ENCODE measurements at regions not wholly inside any gene's neighbourhood (a gene's known extent, or its start where the extent isn't known, plus 50 kb on each side); places are given as distances from the start of the nearest gene placed in this dataset.
"Not testable (repeated sequence)": the region's sequence is repeated elsewhere in the genome, so short reads cannot be mapped to it uniquely, and the experiment has no call there.

GRCh38 chr4:189848672-189849071, 92.0 kb upstream of the FRG1 start:
- DNase-seq: not testable (repeated sequence)

- no peak for DNase-seq
Observed at GRCh38 chr4:189850239-189850856, 90.3 kb upstream of the FRG1 start.

- no peak for DNase-seq
Observed at GRCh38 chr4:189858435-189858834, 82.2 kb upstream of the FRG1 start.

GRCh38 chr4:189861101-189861500, 79.6 kb upstream of the FRG1 start:
- no peak for DNase-seq

GRCh38 chr4:189869236-189869635, 71.4 kb upstream of the FRG1 start:
- no peak for DNase-seq

GRCh38 chr4:189870511-189871234, 70.0 kb upstream of the FRG1 start:
- DNase-seq: no peak

- DNase-seq: no peak
Observed at GRCh38 chr4:189874591-189874990, 66.1 kb upstream of the FRG1 start.

GRCh38 chr4:189881190-189881589, 59.5 kb upstream of the FRG1 start:
- DNase-seq: not testable (repeated sequence)

GRCh38 chr4:189888407-189888806, 52.3 kb upstream of the FRG1 start:
- DNase-seq: not testable (repeated sequence)

Data from fibroblast of upper back skin (primary cell).